Adipocyte (in vitro differentiated cells): ENCODE measurements at regions not wholly inside any gene's neighbourhood (a gene's known extent, or its start where the extent isn't known, plus 50 kb on each side); places are given as distances from the start of the nearest gene placed in this dataset.

Experiments
- DNase-seq: peaks from one replicate; pipeline ENCODE4 v3.0.0-alpha.2; 2015; ENCODE audit warnings: low read depth
- H3K27me3 ChIP-seq: replicated peaks from 2 replicates; pipeline ENCODE4 v1.7.0; 2013; ENCODE audit warnings: mild to moderate bottlenecking, low read length, moderate library complexity; ENCODE audit not compliant: control insufficient read depth, insufficient read depth
- H3K36me3 ChIP-seq: 2 replicates; pipeline ENCODE4 v1.7.0; 2013; ENCODE audit warnings: low read length, mild to moderate bottlenecking, moderate library complexity; ENCODE audit not compliant: control insufficient read depth, insufficient read depth, severe bottlenecking
- H3K4me1 ChIP-seq: 2 replicates; pipeline ENCODE4 v1.7.0; 2013; ENCODE audit warnings: mild to moderate bottlenecking, low read length, moderate library complexity; ENCODE audit not compliant: control insufficient read depth, insufficient read depth
- H3K4me3 ChIP-seq: 2 replicates; pipeline ENCODE4 v1.7.0; 2013; ENCODE audit warnings: mild to moderate bottlenecking, low read length, moderate library complexity
- H3K9ac ChIP-seq: 2 replicates; pipeline ENCODE4 v1.7.0; 2013; ENCODE audit warnings: mild to moderate bottlenecking, low read length, moderate library complexity
- H3K9me3 ChIP-seq: 2 replicates; pipeline ENCODE4 v1.7.0; 2013; ENCODE audit warnings: mild to moderate bottlenecking, low read length, moderate library complexity; ENCODE audit not compliant: control insufficient read depth

GRCh38 chr18:64615021-64615420 is 466.1 kb upstream of the LINC00305 start:
- H3K36me3 ChIP-seq: no peaks in the 10 kb centered on the region
- no peak overlapping the region for H3K4me3 ChIP-seq
- no peak overlapping the region for H3K9ac ChIP-seq
- no peaks in the 10 kb centered on the region for H3K4me1 ChIP-seq
- no peaks in the 10 kb centered on the region for H3K9me3 ChIP-seq
- DNase-seq: no peak
- H3K27me3 ChIP-seq: no peaks in the 10 kb centered on the region

- no peak overlapping the region for H3K9ac ChIP-seq
- H3K4me3 ChIP-seq: no peak overlapping the region
- no peaks in the 10 kb centered on the region for H3K4me1 ChIP-seq
- no peaks in the 10 kb centered on the region for H3K9me3 ChIP-seq
- DNase-seq: no peak
- H3K27me3 ChIP-seq: no peaks in the 10 kb centered on the region
- no peaks in the 10 kb centered on the region for H3K36me3 ChIP-seq
Observed at GRCh38 chr18:64614446-64614845, 465.6 kb upstream of the LINC00305 start.

GRCh38 chr18:64592246-64592645 is 443.4 kb upstream of the LINC00305 start:
- DNase-seq: no peak
- no peak overlapping the region for H3K9ac ChIP-seq
- no peaks in the 10 kb centered on the region for H3K27me3 ChIP-seq
- no peaks in the 10 kb centered on the region for H3K36me3 ChIP-seq
- H3K9me3 ChIP-seq: no peaks in the 10 kb centered on the region
- no peak overlapping the region for H3K4me3 ChIP-seq
- H3K4me1 ChIP-seq: no peaks in the 10 kb centered on the region

- Histone ChIP-seq H3K4me1 (no peaks in the 10 kb centered on the region), H3K4me3 (no peak overlapping the region)
Observed at GRCh38 chr18:64589000-64589399, 440.1 kb upstream of the LINC00305 start.

GRCh38 chr18:64566456-64566855 is 417.6 kb upstream of the LINC00305 start:
- Histone ChIP-seq H3K4me1 (no peaks in the 10 kb centered on the region), H3K9me3 (peaks cover 8% of the 10 kb centered on the region), H3K36me3 (no peaks in the 10 kb centered on the region), H3K27me3 (no peaks in the 10 kb centered on the region), H3K4me3 (no peak overlapping the region), H3K9ac (no peak overlapping the region)
- DNase-seq: no peak

More at GRCh38 chr18:64589000-64589399, 440.1 kb upstream of the LINC00305 start:
- Histone ChIP-seq H3K9ac (no peak overlapping the region), H3K27me3 (no peaks in the 10 kb centered on the region), H3K9me3 (no peaks in the 10 kb centered on the region), H3K36me3 (no peaks in the 10 kb centered on the region)
- DNase-seq: no peak

GRCh38 chr18:64562651-64563050 is 413.8 kb upstream of the LINC00305 start:
- no peaks in the 10 kb centered on the region for H3K4me1 ChIP-seq
- DNase-seq: no peak
- H3K27me3 ChIP-seq: no peaks in the 10 kb centered on the region
- peaks cover 4% of the 10 kb centered on the region for H3K9me3 ChIP-seq
- H3K9ac ChIP-seq: no peak overlapping the region
- H3K4me3 ChIP-seq: no peak overlapping the region
- H3K36me3 ChIP-seq: no peaks in the 10 kb centered on the region

- Histone ChIP-seq H3K9ac (no peak overlapping the region), H3K4me1 (no peaks in the 10 kb centered on the region), H3K9me3 (no peaks in the 10 kb centered on the region), H3K36me3 (no peaks in the 10 kb centered on the region), H3K4me3 (no peak overlapping the region), H3K27me3 (no peaks in the 10 kb centered on the region)
- DNase-seq: no peak
Observed at GRCh38 chr18:64546451-64546850, 397.6 kb upstream of the LINC00305 start.

GRCh38 chr18:64539847-64540246 is 391.0 kb upstream of the LINC00305 start:
- H3K4me1 ChIP-seq: no peaks in the 10 kb centered on the region
- DNase-seq: no peak
- no peak overlapping the region for H3K4me3 ChIP-seq
- H3K36me3 ChIP-seq: no peaks in the 10 kb centered on the region
- H3K9me3 ChIP-seq: no peaks in the 10 kb centered on the region
- H3K27me3 ChIP-seq: no peaks in the 10 kb centered on the region
- H3K9ac ChIP-seq: no peak overlapping the region

GRCh38 chr18:64528646-64529045 is 379.8 kb upstream of the LINC00305 start:
- no peak overlapping the region for H3K4me3 ChIP-seq
- no peaks in the 10 kb centered on the region for H3K4me1 ChIP-seq
- H3K9ac ChIP-seq: no peak overlapping the region
- no peak for DNase-seq
- H3K9me3 ChIP-seq: no peaks in the 10 kb centered on the region
- no peaks in the 10 kb centered on the region for H3K36me3 ChIP-seq
- no peaks in the 10 kb centered on the region for H3K27me3 ChIP-seq

GRCh38 chr18:64519201-64519600 is 370.3 kb upstream of the LINC00305 start:
- H3K4me1 ChIP-seq: no peaks in the 10 kb centered on the region
- no peak for DNase-seq
- H3K4me3 ChIP-seq: no peak overlapping the region
- H3K9me3 ChIP-seq: peaks cover 2% of the 10 kb centered on the region
- no peaks in the 10 kb centered on the region for H3K36me3 ChIP-seq
- no peaks in the 10 kb centered on the region for H3K27me3 ChIP-seq
- no peak overlapping the region for H3K9ac ChIP-seq

GRCh38 chr18:64518191-64518590 is 369.3 kb upstream of the LINC00305 start:
- peaks cover 2% of the 10 kb centered on the region for H3K9me3 ChIP-seq
- no peak overlapping the region for H3K9ac ChIP-seq
- no peaks in the 10 kb centered on the region for H3K4me1 ChIP-seq
- no peaks in the 10 kb centered on the region for H3K36me3 ChIP-seq
- H3K27me3 ChIP-seq: no peaks in the 10 kb centered on the region
- H3K4me3 ChIP-seq: no peak overlapping the region
- DNase-seq: no peak

- Histone ChIP-seq H3K4me1 (no peaks in the 10 kb centered on the region), H3K4me3 (no peak overlapping the region), H3K9me3 (no peaks in the 10 kb centered on the region), H3K27me3 (no peaks in the 10 kb centered on the region), H3K36me3 (no peaks in the 10 kb centered on the region), H3K9ac (no peak overlapping the region)
- no peak for DNase-seq
Observed at GRCh38 chr18:64513401-64513800, 364.5 kb upstream of the LINC00305 start.
